H9 (cell line): ENCODE measurements at regions not wholly inside any gene's neighbourhood (a gene's known extent, or its start where the extent isn't known, plus 50 kb on each side); places are given as distances from the start of the nearest gene placed in this dataset.

ENCODE experiments used
- DNase-seq: peaks from one replicate; pipeline ENCODE4 v3.0.0-alpha.2; 2017
- H2AFZ ChIP-seq: one replicate; pipeline ENCODE4 v1.6.1; 2013; ENCODE audit warnings: mild to moderate bottlenecking, low read length, control low read depth, moderate library complexity
- H2AK5ac ChIP-seq: 2 replicates; pipeline ENCODE4 v1.6.1; 2013; ENCODE audit warnings: low read length, control low read depth, mixed read lengths; ENCODE audit not compliant: insufficient read length
- H2BK120ac ChIP-seq: one replicate; pipeline ENCODE4 v1.6.1; 2013; ENCODE audit warnings: low read depth, mild to moderate bottlenecking, low read length, control low read depth, inconsistent platforms; ENCODE audit not compliant: poor library complexity, severe bottlenecking
- H2BK12ac ChIP-seq: 2 replicates; pipeline ENCODE4 v1.6.1; 2013; ENCODE audit warnings: low read length, control low read depth, mixed read lengths, low read depth; ENCODE audit not compliant: insufficient read length
- H2BK15ac ChIP-seq: 2 replicates; pipeline ENCODE4 v1.6.1; 2013; ENCODE audit warnings: low read depth, low read length, control low read depth
- H2BK20ac ChIP-seq: one replicate; pipeline ENCODE4 v1.6.1; 2013; ENCODE audit warnings: low read depth, mild to moderate bottlenecking, low read length, control low read depth, inconsistent platforms; ENCODE audit not compliant: poor library complexity, severe bottlenecking
- H2BK5ac ChIP-seq: 2 replicates; pipeline ENCODE4 v1.6.1; 2013; ENCODE audit warnings: low read length, control low read depth, mixed read lengths; ENCODE audit not compliant: insufficient read length
- H3K14ac ChIP-seq: 2 replicates; pipeline ENCODE4 v1.6.1; 2013; ENCODE audit warnings: low read length, control low read depth; ENCODE audit not compliant: insufficient read depth
- H3K18ac ChIP-seq: 2 replicates; pipeline ENCODE4 v1.6.1; 2013; ENCODE audit warnings: low read depth, mild to moderate bottlenecking, mixed read lengths, low read length, control low read depth; ENCODE audit not compliant: insufficient read length
- H3K23ac ChIP-seq: 2 replicates; pipeline ENCODE4 v1.6.1; 2013; ENCODE audit warnings: low read length, control low read depth, mixed read lengths, low read depth; ENCODE audit not compliant: insufficient read length
- H3K23me2 ChIP-seq: 2 replicates; pipeline ENCODE4 v1.6.1; 2013; ENCODE audit warnings: low read depth, mild to moderate bottlenecking, mixed read lengths, low read length, control low read depth; ENCODE audit not compliant: insufficient read length, poor library complexity, severe bottlenecking
- H3K27ac ChIP-seq: 2 replicates; pipeline ENCODE4 v1.5.1; 2013; ENCODE audit warnings: low read length, control low read depth, mixed read lengths, low read depth; ENCODE audit not compliant: insufficient read length
- H3K27me3 ChIP-seq: 2 replicates; pipeline ENCODE4 v1.6.1; 2013; ENCODE audit warnings: low read length, control low read depth, inconsistent platforms; ENCODE audit not compliant: insufficient read depth
- H3K4ac ChIP-seq: 2 replicates; pipeline ENCODE4 v1.6.1; 2013; ENCODE audit warnings: low read depth, mild to moderate bottlenecking, control low read depth, inconsistent platforms, low read length, moderate library complexity
- H3K4me1 ChIP-seq: 2 replicates; pipeline ENCODE4 v1.6.1; 2013; ENCODE audit warnings: low read length, control low read depth, inconsistent platforms; ENCODE audit not compliant: insufficient read depth
- H3K4me2 ChIP-seq: 2 replicates; pipeline ENCODE4 v1.6.1; 2013; ENCODE audit warnings: low read length, control low read depth, mixed read lengths; ENCODE audit not compliant: insufficient read length, insufficient read depth
- H3K56ac ChIP-seq: 2 replicates; pipeline ENCODE4 v1.6.1; 2013; ENCODE audit warnings: low read depth, mild to moderate bottlenecking, mixed read lengths, low read length, control low read depth; ENCODE audit not compliant: insufficient read length
- H3K79me1 ChIP-seq: 2 replicates; pipeline ENCODE4 v1.6.1; 2013; ENCODE audit warnings: low read depth, mild to moderate bottlenecking, moderate library complexity, low read length, control low read depth, inconsistent platforms; ENCODE audit not compliant: insufficient read depth, poor library complexity, severe bottlenecking
- H3K79me2 ChIP-seq: 2 replicates; pipeline ENCODE4 v1.6.1; 2013; ENCODE audit warnings: low read length, control low read depth, inconsistent platforms; ENCODE audit not compliant: insufficient read depth
- H3K9ac ChIP-seq: 2 replicates; pipeline ENCODE4 v1.6.1; 2013; ENCODE audit warnings: low read length, control low read depth, mixed read lengths; ENCODE audit not compliant: insufficient read length; ENCODE audit errors: extremely low read depth
- H3K9me3 ChIP-seq: one replicate; pipeline ENCODE4 v1.6.1; 2013; ENCODE audit warnings: low read depth, low read length, inconsistent platforms; ENCODE audit not compliant: control insufficient read depth
- H3T11ph ChIP-seq: one replicate; pipeline ENCODE4 v1.6.1; 2013; ENCODE audit warnings: mild to moderate bottlenecking, low read length, control low read depth, inconsistent platforms
- H4K20me1 ChIP-seq: one replicate; pipeline ENCODE4 v1.6.1; 2013; ENCODE audit not compliant: control insufficient read depth, insufficient read length, insufficient read depth
- H4K5ac ChIP-seq: 2 replicates; pipeline ENCODE4 v1.6.1; 2013; ENCODE audit warnings: low read depth, mild to moderate bottlenecking, mixed read lengths, low read length, control low read depth; ENCODE audit not compliant: insufficient read length
- H4K8ac ChIP-seq: replicated peaks from 2 replicates; pipeline ENCODE4 v1.6.1; 2013; ENCODE audit warnings: low read length, control low read depth, mixed read lengths, low read depth; ENCODE audit not compliant: insufficient read length
- H4K91ac ChIP-seq: 2 replicates; pipeline ENCODE4 v1.6.1; 2013; ENCODE audit warnings: low read depth, mild to moderate bottlenecking, moderate library complexity, mixed read lengths, low read length, control low read depth; ENCODE audit not compliant: insufficient read length
- H3K27ac Mint-ChIP-seq, 3 experiments: 2 replicates in 2 of 3; 3 replicates in 1 of 3; pipeline ENCODE4 v1.8.0; 2020 to 2021; ENCODE audit warnings: mixed read lengths in 3 of 3, mild to moderate bottlenecking in 1 of 3, moderate library complexity in 1 of 3
- H3K27me3 Mint-ChIP-seq: 2 replicates; pipeline ENCODE4 v1.8.0; 2021; ENCODE audit warnings: low read depth, mild to moderate bottlenecking, moderate library complexity, mixed read lengths
- H3K36me3 Mint-ChIP-seq, 3 experiments: 2 replicates in 2 of 3; 3 replicates in 1 of 3; pipeline ENCODE4 v1.8.0; 2020 to 2021; ENCODE audit warnings: low read depth in 3 of 3, mixed read lengths in 3 of 3; ENCODE audit not compliant: insufficient read depth in 1 of 3
- H3K4me1 Mint-ChIP-seq, 2 experiments: 2 replicates each; pipeline ENCODE4 v1.8.0; 2020; ENCODE audit warnings: mixed read lengths in 2 of 2
- H3K4me3 Mint-ChIP-seq, 2 experiments: 2 replicates in 1 of 2; 3 replicates in 1 of 2; pipeline ENCODE4 v1.8.0; 2020 to 2021; ENCODE audit warnings: mild to moderate bottlenecking in 2 of 2, mixed read lengths in 2 of 2, moderate library complexity in 1 of 2
- H3K9me3 Mint-ChIP-seq, 2 experiments: 2 replicates in 1 of 2; 3 replicates in 1 of 2; pipeline ENCODE4 v1.8.0; 2020; ENCODE audit warnings: mild to moderate bottlenecking in 2 of 2, mixed read lengths in 2 of 2, moderate library complexity in 1 of 2
- WGBS: extraction: QIAGEN DNeasy Blood & Tissue Kit; methylation state at CpG from one replicate; pipeline ENCODE4 v1.1.7; 2013; ENCODE audit warnings: missing lambda C conversion rate, low lambda C conversion rate, mixed read lengths; ENCODE audit not compliant: insufficient read length; ENCODE audit errors: extremely low coverage; 5-methylcytosine and 5-hydroxymethylcytosine counted together
- TF ChIP-seq, protein P1 (sequence below): fragments of 200-600 bp; sonication (generic); conservative IDR thresholded peaks from 3 replicates; pipeline ENCODE4 v1.8.0; 2021; ENCODE audit warnings: antibody characterized with exemption, mild to moderate bottlenecking

DNA sequence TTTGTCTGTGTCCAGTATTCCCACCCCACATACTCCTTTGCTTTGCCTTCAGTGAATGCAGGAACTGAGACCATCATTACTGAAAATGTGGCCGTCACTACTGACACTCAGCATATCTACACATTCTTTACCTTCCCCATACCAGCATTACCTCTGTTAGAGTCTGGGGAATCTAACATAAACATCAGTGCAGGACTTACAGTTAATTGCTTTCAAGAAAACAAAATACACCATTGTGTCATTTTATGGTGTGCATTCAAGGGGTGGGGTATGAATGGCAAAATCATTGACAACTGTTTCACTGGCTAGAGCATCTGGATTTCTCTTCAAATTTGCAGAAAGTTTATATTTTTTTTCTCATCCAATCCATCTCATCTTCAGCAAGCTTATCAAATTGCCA lies 731.4 kb upstream of the RIOK2 start:
- Histone ChIP-seq H4K20me1 (no peaks in the 10 kb centered on the region), H3T11ph (no peak overlapping the region), H2AFZ (no peak overlapping the region), H4K5ac (no peak overlapping the region), H3K4me2 (no peak overlapping the region), H4K8ac (no peak overlapping the region), H3K23ac (no peak overlapping the region), H3K79me1 (no peaks in the 10 kb centered on the region), H3K14ac (no peak overlapping the region), H3K27me3 (no peaks in the 10 kb centered on the region), H3K18ac (no peak overlapping the region), H3K27ac (no peak overlapping the region), H3K4me1 (no peaks in the 10 kb centered on the region), H2BK12ac (no peak overlapping the region), H2BK20ac (no peak overlapping the region), H3K4ac (no peak overlapping the region), H3K56ac (no peak overlapping the region), H4K91ac (no peak overlapping the region), H2BK120ac (no peak overlapping the region), H3K9ac (no peak overlapping the region), H3K23me2 (no peaks in the 10 kb centered on the region), H3K79me2 (no peaks in the 10 kb centered on the region), H2AK5ac (no peak overlapping the region), H2BK5ac (no peak overlapping the region), H2BK15ac (no peak overlapping the region), H3K9me3 (no peaks in the 10 kb centered on the region)
- TF ChIP-seq, protein P1, sequence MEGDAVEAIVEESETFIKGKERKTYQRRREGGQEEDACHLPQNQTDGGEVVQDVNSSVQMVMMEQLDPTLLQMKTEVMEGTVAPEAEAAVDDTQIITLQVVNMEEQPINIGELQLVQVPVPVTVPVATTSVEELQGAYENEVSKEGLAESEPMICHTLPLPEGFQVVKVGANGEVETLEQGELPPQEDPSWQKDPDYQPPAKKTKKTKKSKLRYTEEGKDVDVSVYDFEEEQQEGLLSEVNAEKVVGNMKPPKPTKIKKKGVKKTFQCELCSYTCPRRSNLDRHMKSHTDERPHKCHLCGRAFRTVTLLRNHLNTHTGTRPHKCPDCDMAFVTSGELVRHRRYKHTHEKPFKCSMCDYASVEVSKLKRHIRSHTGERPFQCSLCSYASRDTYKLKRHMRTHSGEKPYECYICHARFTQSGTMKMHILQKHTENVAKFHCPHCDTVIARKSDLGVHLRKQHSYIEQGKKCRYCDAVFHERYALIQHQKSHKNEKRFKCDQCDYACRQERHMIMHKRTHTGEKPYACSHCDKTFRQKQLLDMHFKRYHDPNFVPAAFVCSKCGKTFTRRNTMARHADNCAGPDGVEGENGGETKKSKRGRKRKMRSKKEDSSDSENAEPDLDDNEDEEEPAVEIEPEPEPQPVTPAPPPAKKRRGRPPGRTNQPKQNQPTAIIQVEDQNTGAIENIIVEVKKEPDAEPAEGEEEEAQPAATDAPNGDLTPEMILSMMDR = no peak
- no CpG with 5 or more reads among the region's 1 CpG for whole genome bisulfite sequencing
- H3K27me3 Mint-ChIP-seq = no peaks in the 10 kb centered on the region
- no peak overlapping the region for H3K4me3 Mint-ChIP-seq
- H3K36me3 Mint-ChIP-seq = no peaks in the 10 kb centered on the region
- H3K4me1 Mint-ChIP-seq = no peaks in the 10 kb centered on the region
- DNase-seq = no peak
- H3K9me3 Mint-ChIP-seq = peaks cover 0 to under 1% of the 10 kb centered on the region in 2 experiments; a peak in 1 of 5 replicates
- no peak overlapping the region for H3K27ac Mint-ChIP-seq
